GM18511 (cell line): ENCODE measurements at regions not wholly inside any gene's neighbourhood (a gene's known extent, or its start where the extent isn't known, plus 50 kb on each side); places are given as distances from the start of the nearest gene placed in this dataset.

Experiments
- ATAC-seq: cut with Tn5 transposase; IDR thresholded peaks from one replicate; pipeline ENCODE4 v1.9.1; 2021; ENCODE audit warnings: mild to moderate bottlenecking, moderate library complexity; ENCODE audit not compliant: unreplicated experiment

GRCh38 chr14:58833634-58834378 lies 196.0 kb downstream of the DACT1 start:
- no peak for ATAC-seq

- ATAC-seq = no peak
These were observed 198.7 kb downstream of the DACT1 start for GRCh38 chr14:58836303-58836974.

GRCh38 chr14:58839233-58839632 lies 201.5 kb downstream of the DACT1 start:
- ATAC-seq = no peak

- no peak for ATAC-seq
These were observed 206.8 kb downstream of the DACT1 start for GRCh38 chr14:58844544-58844943.

- no peak for ATAC-seq
These were observed 209.1 kb downstream of the DACT1 start for GRCh38 chr14:58846682-58847465.

- no peak for ATAC-seq
These were observed 210.6 kb downstream of the DACT1 start for GRCh38 chr14:58848365-58848764.

- ATAC-seq = no peak
These were observed 211.8 kb downstream of the DACT1 start for GRCh38 chr14:58849601-58850000.

- no peak for ATAC-seq
These were observed 212.2 kb downstream of the DACT1 start for GRCh38 chr14:58850011-58850410.

- no peak for ATAC-seq
These were observed 223.8 kb downstream of the DACT1 start for GRCh38 chr14:58861586-58861985.

GRCh38 chr14:58862416-58863160 lies 224.8 kb downstream of the DACT1 start:
- no peak for ATAC-seq

- ATAC-seq = no peak
These were observed 226.0 kb downstream of the DACT1 start for GRCh38 chr14:58863661-58864345.

GRCh38 chr14:58864751-58865513 lies 227.2 kb downstream of the DACT1 start:
- ATAC-seq = no peak

GRCh38 chr14:58865514-58866281 lies 227.9 kb downstream of the DACT1 start:
- no peak for ATAC-seq

GRCh38 chr14:58866391-58866790 lies 228.6 kb downstream of the DACT1 start:
- ATAC-seq = no peak

- no peak for ATAC-seq
These were observed 233.2 kb downstream of the DACT1 start for GRCh38 chr14:58870961-58871360.

- ATAC-seq = no peak
These were observed 233.8 kb downstream of the DACT1 start for GRCh38 chr14:58871573-58871972.

GRCh38 chr14:58872061-58872460 lies 234.3 kb downstream of the DACT1 start:
- no peak for ATAC-seq

GRCh38 chr14:58873228-58873953 lies 235.6 kb downstream of the DACT1 start:
- ATAC-seq = no peak
